Ramos (cell line): ENCODE measurements at regions not wholly inside any gene's neighbourhood (a gene's known extent, or its start where the extent isn't known, plus 50 kb on each side); places are given as distances from the start of the nearest gene placed in this dataset.
"Not testable (repeated sequence)": the region's sequence is repeated elsewhere in the genome, so short reads cannot be mapped to it uniquely, and the experiment has no call there.

ENCODE experiments used
- in situ Hi-C: fragments of 300-500 bp; cut with MboI; formaldehyde crosslinking; loops from one replicate; pipeline ENCODE4 v1.14.3; 2022; ENCODE audit warnings: low sequenced_read_pairs; ENCODE audit not compliant: unreplicated experiment

GRCh38 chr6:27854421-27854820 is 57.8 kb downstream of the OR2B2 start:
- in situ Hi-C loops, result no loop called here

- in situ Hi-C loops, result no loop called here
Measured at GRCh38 chr6:27851440-27851839, 60.8 kb downstream of the OR2B2 start.

GRCh38 chr6:27849001-27849400 is 63.2 kb downstream of the OR2B2 start:
- in situ Hi-C loops, result not testable (repeated sequence)

- in situ Hi-C loops, result no loop called here
Measured at GRCh38 chr6:27847706-27848105, 64.5 kb downstream of the OR2B2 start.

- in situ Hi-C loops, result no loop called here
Measured at GRCh38 chr6:27840572-27840971, 71.6 kb downstream of the OR2B2 start.

GRCh38 chr6:27839626-27840475 is 72.3 kb downstream of the OR2B2 start:
- in situ Hi-C loops, result loop anchor here (10.0 kb wide), 2 partner anchors 1035 to 1645 kb away; a partner anchor contains a TSS

- in situ Hi-C loops, result loop anchor here (10.0 kb wide), 2 partner anchors 1036 to 1644 kb away; a partner anchor contains a TSS
Measured at GRCh38 chr6:27838945-27839625, 73.1 kb downstream of the OR2B2 start.

- in situ Hi-C loops, result loop anchor here (10.0 kb wide), 2 partner anchors 1036 to 1644 kb away; a partner anchor contains a TSS
Measured at GRCh38 chr6:27838058-27838944, 73.9 kb downstream of the OR2B2 start.

GRCh38 chr6:27837625-27838057 is 74.6 kb downstream of the OR2B2 start:
- in situ Hi-C loops, result loop anchor here (10.0 kb wide), 2 partner anchors 1037 to 1643 kb away; a partner anchor contains a TSS

GRCh38 chr6:27836783-27837624 is 75.2 kb downstream of the OR2B2 start:
- in situ Hi-C loops, result loop anchor here (10.0 kb wide), 2 partner anchors 1038 to 1642 kb away; a partner anchor contains a TSS

- in situ Hi-C loops, result loop anchor here (10.0 kb wide), 2 partner anchors 1039 to 1641 kb away; a partner anchor contains a TSS
Measured at GRCh38 chr6:27836141-27836782, 75.9 kb downstream of the OR2B2 start.

GRCh38 chr6:27834879-27835549 is 77.2 kb downstream of the OR2B2 start:
- in situ Hi-C loops, result loop anchor here (5.0 to 10.0 kb wide), 3 partner anchors 32 to 1640 kb away; a partner anchor contains a TSS

- in situ Hi-C loops, result loop anchor here (5.0 to 10.0 kb wide), 3 partner anchors 33 to 1640 kb away; a partner anchor contains a TSS
Measured at GRCh38 chr6:27834384-27834783, 77.8 kb downstream of the OR2B2 start.

- in situ Hi-C loops, result loop anchor here (5.0 to 10.0 kb wide), 3 partner anchors 36 to 1637 kb away; a partner anchor contains a TSS
Measured at GRCh38 chr6:27831434-27832081, 80.6 kb downstream of the OR2B2 start.

- in situ Hi-C loops, result loop anchor here (5.0 to 10.0 kb wide), 3 partner anchors 36 to 1636 kb away; a partner anchor contains a TSS
Measured at GRCh38 chr6:27830600-27831433, 81.4 kb downstream of the OR2B2 start.

- in situ Hi-C loops, result loop anchor here (5.0 to 10.0 kb wide), 3 partner anchors 37 to 1635 kb away; a partner anchor contains a TSS
Measured at GRCh38 chr6:27830212-27830599, 82.0 kb downstream of the OR2B2 start.
